Ishikawa (cell line): ENCODE measurements at regions not wholly inside any gene's neighbourhood (a gene's known extent, or its start where the extent isn't known, plus 50 kb on each side); places are given as distances from the start of the nearest gene placed in this dataset.

Experiments
- TEAD4 ChIP-seq: IDR thresholded peaks from 2 replicates; pipeline ENCODE4 v1.6.1; 2012
- ZBTB7A ChIP-seq: IDR thresholded peaks from 2 replicates; pipeline ENCODE4 v1.6.1; 2012; ENCODE audit warnings: low read depth

- no peak for TF ChIP-seq TEAD4
- TF ChIP-seq ZBTB7A: no peak
Measured at GRCh38 chr3:111244760-111245159, 173.1 kb downstream of the NECTIN3 start.
